Mucosa of rectum (tissue), 2 donors: ENCODE measurements at regions not wholly inside any gene's neighbourhood (a gene's known extent, or its start where the extent isn't known, plus 50 kb on each side); places are given as distances from the start of the nearest gene placed in this dataset.

Experiments
- H3K27ac ChIP-seq, 2 donors: one replicate each; pipeline ENCODE4 v1.7.0; 2013; ENCODE audit warnings: inconsistent platforms in 2 of 2, low read depth in 2 of 2, low read length in 2 of 2
- H3K27me3 ChIP-seq, 2 donors: one replicate each; pipeline ENCODE4 v1.7.0; 2013; ENCODE audit warnings: low read length in 2 of 2; ENCODE audit not compliant: control insufficient read depth in 2 of 2, insufficient read depth in 2 of 2
- H3K36me3 ChIP-seq, 2 donors: one replicate each; pipeline ENCODE4 v1.7.0; 2013; ENCODE audit warnings: low read length in 2 of 2; ENCODE audit not compliant: control insufficient read depth in 2 of 2, insufficient read depth in 2 of 2
- H3K4me1 ChIP-seq, 2 donors: one replicate each; pipeline ENCODE4 v1.7.0; 2013; ENCODE audit warnings: low read length in 2 of 2, mild to moderate bottlenecking in 1 of 2; ENCODE audit not compliant: control insufficient read depth in 2 of 2, insufficient read depth in 2 of 2
- H3K4me3 ChIP-seq, 2 donors: one replicate each; pipeline ENCODE4 v1.7.0; 2013; ENCODE audit warnings: low read length in 2 of 2
- H3K9ac ChIP-seq, 2 donors: one replicate each; pipeline ENCODE4 v1.7.0; 2013; ENCODE audit warnings: low read length in 2 of 2, low read depth in 1 of 2, mild to moderate bottlenecking in 1 of 2
- H3K9me3 ChIP-seq, 2 donors: one replicate each; pipeline ENCODE4 v1.7.0; 2013; ENCODE audit warnings: low read length in 2 of 2; ENCODE audit not compliant: control insufficient read depth in 2 of 2
- donor health status: healthy.
- donor health status: Normal muscosa, but diverticular disease.

- no peaks in the 10 kb centered on the region for H3K9me3 ChIP-seq
- no peak overlapping the region for H3K9ac ChIP-seq
- H3K27ac ChIP-seq: no peak overlapping the region
Measured at GRCh38 chr16:75780669-75781068, 54.4 kb upstream of the CPHXL start.

GRCh38 chr16:75781683-75782343 lies 55.5 kb upstream of the CPHXL start:
- Histone ChIP-seq H3K9me3 (no peaks in the 10 kb centered on the region), H3K36me3 (no peaks in the 10 kb centered on the region), H3K4me1 (no peaks in the 10 kb centered on the region), H3K27ac (no peak overlapping the region), H3K4me3 (no peak overlapping the region), H3K27me3 (peaks cover 0 to 3% of the 10 kb centered on the region in 2 donors), H3K9ac (no peak overlapping the region)

More at GRCh38 chr16:75780669-75781068, 54.4 kb upstream of the CPHXL start:
- peaks cover 0 to 3% of the 10 kb centered on the region in 2 donors for H3K27me3 ChIP-seq
- H3K36me3 ChIP-seq: no peaks in the 10 kb centered on the region
- H3K4me3 ChIP-seq: no peak overlapping the region
- no peaks in the 10 kb centered on the region for H3K4me1 ChIP-seq

GRCh38 chr16:75787440-75787839 lies 61.1 kb upstream of the CPHXL start:
- no peaks in the 10 kb centered on the region for H3K4me1 ChIP-seq
- H3K36me3 ChIP-seq: no peaks in the 10 kb centered on the region
- no peak overlapping the region for H3K27ac ChIP-seq
- no peaks in the 10 kb centered on the region for H3K27me3 ChIP-seq
- no peak overlapping the region for H3K9ac ChIP-seq
- no peak overlapping the region for H3K4me3 ChIP-seq
- no peaks in the 10 kb centered on the region for H3K9me3 ChIP-seq

- Histone ChIP-seq H3K36me3 (no peaks in the 10 kb centered on the region), H3K4me3 (no peak overlapping the region), H3K4me1 (no peaks in the 10 kb centered on the region), H3K9me3 (no peaks in the 10 kb centered on the region), H3K27ac (no peak overlapping the region), H3K27me3 (no peaks in the 10 kb centered on the region), H3K9ac (no peak overlapping the region)
Measured at GRCh38 chr16:75789237-75789636, 62.9 kb upstream of the CPHXL start.

DNA sequence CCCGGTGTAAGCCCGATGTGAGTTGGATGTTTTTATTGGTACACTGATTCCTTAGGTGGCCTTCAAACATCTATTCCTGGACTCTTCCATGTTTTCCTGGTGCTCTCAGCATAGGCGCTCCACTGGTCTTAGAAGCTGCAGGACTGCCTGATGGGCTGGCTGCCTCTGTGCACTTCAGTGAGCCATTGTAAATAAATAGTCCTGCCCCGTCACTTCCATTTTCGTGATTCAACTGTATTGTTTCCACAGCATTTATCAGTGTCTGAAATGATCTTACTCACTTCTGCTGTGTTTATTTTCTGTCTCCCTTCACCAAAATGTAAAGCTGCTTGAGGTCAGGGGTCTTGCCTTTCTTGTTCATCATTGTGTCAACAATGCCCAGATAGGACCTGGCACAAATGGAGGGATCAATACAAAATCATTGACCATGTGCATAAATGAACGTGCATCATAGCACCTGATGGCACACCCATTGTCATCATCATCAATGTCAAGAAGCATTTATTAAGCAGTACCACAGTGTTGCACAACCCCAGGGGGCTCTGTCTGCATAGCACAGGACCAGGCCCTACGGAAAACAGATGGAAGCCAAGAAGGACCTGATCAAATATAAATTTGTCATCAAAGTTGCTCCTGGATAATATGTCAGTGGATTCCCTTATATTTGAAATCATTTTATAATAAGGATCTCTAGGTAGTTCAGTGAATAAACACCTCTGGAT lies 66.6 kb upstream of the CPHXL start:
- no peak overlapping the region for H3K9ac ChIP-seq
- no peak overlapping the region for H3K27ac ChIP-seq
- H3K36me3 ChIP-seq: no peaks in the 10 kb centered on the region
- H3K4me3 ChIP-seq: no peak overlapping the region
- no peaks in the 10 kb centered on the region for H3K9me3 ChIP-seq
- H3K4me1 ChIP-seq: no peaks in the 10 kb centered on the region
- no peaks in the 10 kb centered on the region for H3K27me3 ChIP-seq

DNA sequence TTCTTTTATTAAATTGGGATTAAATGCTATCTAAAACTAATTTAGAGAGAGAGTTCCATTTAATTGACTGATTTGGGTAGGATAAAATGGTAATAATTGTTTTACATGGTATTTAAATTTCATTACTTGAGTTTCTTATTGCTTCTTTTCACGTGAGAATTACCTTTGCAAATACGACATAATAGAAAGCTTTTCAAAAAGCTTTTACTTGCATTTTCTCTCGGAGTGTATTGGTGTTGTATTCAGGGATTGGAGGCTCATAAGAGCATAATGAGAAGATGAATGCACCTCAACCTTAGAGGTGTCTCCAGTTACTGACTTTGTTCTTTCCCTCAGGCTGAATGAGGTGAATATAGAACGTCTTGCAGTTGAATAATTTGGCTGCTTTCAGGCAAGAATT lies 67.4 kb upstream of the CPHXL start:
- H3K4me3 ChIP-seq: no peak overlapping the region
- no peak overlapping the region for H3K27ac ChIP-seq
- no peaks in the 10 kb centered on the region for H3K4me1 ChIP-seq
- no peak overlapping the region for H3K9ac ChIP-seq
- no peaks in the 10 kb centered on the region for H3K9me3 ChIP-seq
- H3K36me3 ChIP-seq: no peaks in the 10 kb centered on the region
- H3K27me3 ChIP-seq: no peaks in the 10 kb centered on the region

GRCh38 chr16:75794426-75794825 lies 68.1 kb upstream of the CPHXL start:
- Histone ChIP-seq H3K4me3 (no peak overlapping the region), H3K9me3 (no peaks in the 10 kb centered on the region), H3K9ac (no peak overlapping the region), H3K4me1 (no peaks in the 10 kb centered on the region), H3K27ac (no peak overlapping the region), H3K27me3 (no peaks in the 10 kb centered on the region), H3K36me3 (no peaks in the 10 kb centered on the region)

DNA sequence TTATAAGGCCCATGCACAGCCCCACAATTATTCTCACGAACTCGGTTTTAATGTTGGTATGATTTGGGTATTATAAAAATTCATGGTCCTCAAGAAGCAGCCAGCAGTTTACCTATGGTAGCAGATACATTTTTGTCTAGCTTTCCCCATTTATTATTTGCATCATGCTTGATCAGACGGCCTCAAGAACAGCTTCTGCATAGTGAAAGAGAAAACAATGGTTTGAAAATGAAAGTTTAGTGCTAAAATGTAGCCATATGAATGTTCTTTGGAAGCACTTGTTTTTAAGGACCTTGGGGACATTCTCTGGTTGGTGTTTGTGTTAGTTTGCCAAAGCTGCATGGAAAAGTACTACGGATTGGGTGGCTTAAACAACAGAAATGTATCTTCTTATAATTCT lies 72.4 kb upstream of the CPHXL start:
- Histone ChIP-seq H3K9ac (no peak overlapping the region), H3K4me1 (no peaks in the 10 kb centered on the region), H3K36me3 (no peaks in the 10 kb centered on the region), H3K27ac (no peak overlapping the region), H3K27me3 (no peaks in the 10 kb centered on the region), H3K9me3 (no peaks in the 10 kb centered on the region), H3K4me3 (no peak overlapping the region)

DNA sequence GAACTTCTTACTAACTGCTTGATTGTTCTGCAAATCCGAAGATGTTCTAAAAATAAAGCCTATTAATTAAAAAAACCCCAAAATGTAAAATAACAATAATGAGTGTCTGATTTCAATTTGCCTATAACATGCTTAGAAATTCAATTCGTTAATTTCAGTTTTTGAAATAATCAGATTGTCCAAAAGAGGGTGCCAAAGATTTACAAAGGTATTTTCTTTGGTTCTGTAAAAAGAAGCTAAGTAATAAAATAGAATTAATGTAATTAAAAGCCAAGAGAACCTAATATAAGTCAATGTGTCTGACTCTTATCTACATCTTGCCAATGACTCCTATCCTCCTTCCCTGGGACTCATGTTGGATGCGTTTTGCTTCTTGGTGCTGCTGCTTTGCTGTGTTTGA lies 75.0 kb upstream of the CPHXL start:
- Histone ChIP-seq H3K9me3 (no peaks in the 10 kb centered on the region), H3K36me3 (no peaks in the 10 kb centered on the region), H3K4me3 (no peak overlapping the region), H3K27ac (no peak overlapping the region), H3K4me1 (no peaks in the 10 kb centered on the region), H3K27me3 (no peaks in the 10 kb centered on the region), H3K9ac (no peak overlapping the region)

- Histone ChIP-seq H3K4me1 (no peaks in the 10 kb centered on the region), H3K27me3 (no peaks in the 10 kb centered on the region), H3K9ac (no peak overlapping the region), H3K36me3 (no peaks in the 10 kb centered on the region), H3K27ac (no peak overlapping the region), H3K4me3 (no peak overlapping the region), H3K9me3 (no peaks in the 10 kb centered on the region)
Measured at GRCh38 chr16:75803753-75804152, 77.5 kb upstream of the CPHXL start.
